ENCODE measurements at regions not wholly inside any gene's neighbourhood (a gene's known extent, or its start where the extent isn't known, plus 50 kb on each side); places are given as distances from the start of the nearest gene placed in this dataset.

DNA sequence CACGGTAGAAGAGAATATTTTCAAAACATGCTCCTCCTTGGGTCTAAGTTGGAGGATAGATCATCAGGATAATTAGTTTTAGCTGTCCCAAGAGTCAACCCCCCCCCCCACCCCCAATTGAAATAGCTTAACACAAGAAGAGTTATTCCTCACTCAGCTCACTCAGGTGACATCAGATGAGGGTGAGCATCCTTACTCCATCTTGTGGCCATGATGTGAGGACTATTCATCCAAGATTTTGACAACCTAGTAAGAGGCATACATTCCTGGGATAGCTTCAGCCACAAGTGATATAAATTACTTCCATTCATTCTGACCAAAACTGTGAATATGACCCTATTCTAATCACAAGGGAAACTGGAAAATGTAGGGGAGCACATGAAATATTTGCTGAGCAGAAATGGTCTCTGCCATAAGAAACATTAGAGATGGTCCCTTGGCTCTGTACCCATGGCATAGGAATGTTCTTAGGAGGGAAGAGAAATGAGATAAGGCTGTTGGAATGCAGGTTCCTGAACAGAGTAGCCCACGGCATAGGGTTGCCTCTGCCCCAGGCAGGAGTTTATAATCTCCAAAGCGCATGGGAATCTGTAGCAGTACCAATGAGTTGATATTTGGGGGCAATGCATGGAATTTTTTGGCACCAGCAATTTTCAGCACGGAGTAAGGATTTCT is 257.2 kb downstream of the CYRIA start:
- DNase-seq: no peak

DNA sequence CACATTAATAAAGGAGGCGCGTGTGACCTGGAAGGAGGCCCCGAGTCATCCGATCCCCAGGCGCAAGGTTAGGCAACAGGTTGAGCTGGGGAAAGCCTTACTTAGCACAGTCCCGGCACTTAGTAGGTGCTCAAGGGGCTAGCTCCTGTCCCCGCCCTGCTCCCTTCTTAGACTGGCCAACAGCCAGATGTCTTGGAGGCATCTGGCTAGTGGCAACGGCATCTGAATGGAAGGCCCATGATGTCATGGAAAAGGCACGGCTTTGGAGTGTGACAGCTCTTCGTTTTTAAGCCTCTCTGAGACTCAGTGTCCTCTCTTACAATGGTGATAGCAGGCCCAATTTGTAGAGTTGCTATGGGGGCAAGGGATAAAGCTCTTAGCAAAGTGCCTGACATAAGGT is 258.3 kb downstream of the CYRIA start:
- DNase-seq: no peak

DNA sequence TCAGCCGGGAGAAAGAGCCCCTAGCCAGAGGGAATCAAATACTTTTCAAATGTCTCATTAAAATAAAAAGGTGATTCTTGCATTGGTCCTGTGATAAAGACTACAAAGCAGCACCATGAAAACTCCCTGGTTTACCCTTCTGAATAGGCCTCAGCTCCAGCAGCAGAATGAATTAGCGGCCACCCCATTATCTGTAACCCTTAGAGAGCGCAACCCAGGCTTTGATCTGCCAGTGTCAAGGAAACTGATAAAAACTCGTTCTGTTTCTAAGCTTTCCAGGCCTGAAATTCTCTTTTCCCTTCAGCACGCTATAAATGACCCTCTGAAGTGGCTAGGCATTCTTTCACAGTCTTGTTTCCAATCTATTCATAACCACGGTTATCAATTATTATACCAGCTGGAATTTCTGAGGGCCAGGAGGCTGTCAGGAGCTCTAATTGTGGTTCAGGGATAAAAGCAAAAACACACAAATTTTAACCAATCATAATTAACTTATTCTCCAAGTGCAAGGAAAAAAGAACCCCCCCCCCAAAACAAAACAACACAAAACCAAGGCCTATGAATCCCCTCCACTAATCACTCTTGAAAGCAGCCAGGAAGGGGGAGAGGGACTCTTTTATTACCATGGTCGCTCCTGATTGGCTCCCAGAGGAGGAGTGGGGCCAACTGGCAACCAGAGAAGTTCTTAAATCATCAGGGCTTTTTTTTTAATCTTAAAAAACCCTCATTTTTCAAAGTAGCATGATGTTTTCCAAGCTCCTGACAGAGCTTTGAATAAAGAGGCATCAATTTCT is 258.9 kb downstream of the CYRIA start:
- DNase-seq: no peak

DNA sequence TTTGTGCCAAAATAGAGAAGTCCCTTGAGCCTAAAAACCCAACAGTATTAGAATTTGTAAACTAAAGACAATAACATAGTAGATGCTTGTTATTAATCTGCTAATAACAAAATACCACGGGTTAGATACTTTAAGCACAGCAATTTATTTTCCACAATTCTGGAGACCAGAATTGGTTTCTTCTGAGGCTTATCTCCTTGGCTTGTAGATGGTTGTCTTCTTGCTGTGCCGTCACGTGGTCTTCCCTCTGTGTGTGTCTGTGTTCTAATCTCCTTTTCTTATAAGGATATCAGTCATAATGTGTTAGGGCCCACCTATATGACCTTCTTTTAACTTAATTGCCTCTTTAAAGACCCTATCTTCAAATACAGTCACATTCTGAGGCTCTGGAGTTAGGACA is 260.1 kb downstream of the CYRIA start:
- DNase-seq: no peak

DNA sequence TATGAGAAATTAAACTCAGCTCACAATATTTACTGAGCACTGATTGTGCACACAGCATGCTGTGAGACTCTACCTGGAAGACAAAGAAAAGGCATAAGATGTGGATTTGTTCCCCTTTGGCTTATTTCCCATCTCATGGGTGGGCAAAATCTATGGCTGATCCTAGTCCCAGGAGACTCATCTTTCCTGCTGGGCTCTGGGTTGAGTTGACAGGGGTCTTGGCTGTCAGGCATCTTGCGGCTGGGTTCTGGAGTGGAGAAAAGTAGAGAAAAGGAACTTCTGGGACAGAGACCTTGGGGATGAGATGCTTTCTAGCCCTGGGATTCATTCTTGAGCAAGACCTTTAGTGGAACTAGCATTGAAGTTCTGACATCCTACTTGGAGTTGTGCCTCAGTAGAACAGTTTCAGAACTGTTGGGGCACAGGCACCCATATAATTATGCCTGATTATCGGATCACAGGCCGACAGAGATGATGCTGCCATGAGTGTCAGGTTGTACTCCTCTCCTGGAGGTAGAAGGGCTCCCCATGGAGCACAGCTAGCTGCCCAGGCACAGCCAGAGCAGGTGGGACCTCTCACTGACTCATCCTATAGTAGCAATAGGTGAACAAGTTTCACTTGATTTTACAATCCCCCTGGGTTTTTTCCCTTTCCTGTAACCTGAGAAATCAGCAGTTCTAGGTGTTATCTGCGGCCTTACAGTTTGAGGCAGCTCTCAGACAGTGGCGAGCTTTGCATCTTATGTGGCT is 260.9 kb downstream of the CYRIA start:
- no peak for DNase-seq

DNA sequence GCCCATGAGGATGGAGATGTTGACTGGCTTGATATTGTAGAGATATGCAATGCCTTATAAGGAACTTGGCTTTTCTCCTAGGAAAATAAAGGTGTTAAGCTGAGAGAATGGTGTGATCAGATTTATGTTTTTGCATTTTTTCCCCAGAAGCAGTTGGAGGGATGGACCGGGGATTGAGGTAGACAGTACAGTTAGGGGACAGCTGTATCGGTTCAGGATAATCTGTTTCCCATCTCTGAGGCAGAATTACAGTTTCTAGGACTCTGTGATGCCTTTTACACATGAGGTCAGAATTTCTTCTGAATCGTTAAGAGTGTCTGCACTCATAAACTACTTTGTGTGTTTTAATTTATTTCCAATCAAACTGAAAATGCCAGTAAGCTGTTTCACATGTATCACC is 261.5 kb downstream of the CYRIA start:
- DNase-seq: no peak

DNA sequence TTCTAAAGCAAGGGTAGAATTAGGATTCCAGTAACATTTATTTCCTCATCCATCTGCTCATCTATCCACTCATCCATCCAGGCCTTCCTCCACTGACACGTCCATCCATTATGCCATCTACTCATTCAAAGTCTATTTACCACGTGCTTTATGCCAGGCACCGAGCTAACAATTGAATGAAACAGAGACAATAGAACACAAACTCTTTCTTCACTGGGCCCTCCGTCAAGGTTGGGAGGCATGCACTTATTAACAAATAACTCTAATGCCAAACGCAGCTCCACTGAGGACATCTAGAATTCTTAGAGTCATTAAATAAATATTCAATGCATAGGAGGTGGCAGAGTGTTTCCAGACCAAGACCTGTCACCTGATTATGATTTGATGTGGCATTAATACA is 262.7 kb downstream of the CYRIA start:
- DNase-seq: no peak

DNA sequence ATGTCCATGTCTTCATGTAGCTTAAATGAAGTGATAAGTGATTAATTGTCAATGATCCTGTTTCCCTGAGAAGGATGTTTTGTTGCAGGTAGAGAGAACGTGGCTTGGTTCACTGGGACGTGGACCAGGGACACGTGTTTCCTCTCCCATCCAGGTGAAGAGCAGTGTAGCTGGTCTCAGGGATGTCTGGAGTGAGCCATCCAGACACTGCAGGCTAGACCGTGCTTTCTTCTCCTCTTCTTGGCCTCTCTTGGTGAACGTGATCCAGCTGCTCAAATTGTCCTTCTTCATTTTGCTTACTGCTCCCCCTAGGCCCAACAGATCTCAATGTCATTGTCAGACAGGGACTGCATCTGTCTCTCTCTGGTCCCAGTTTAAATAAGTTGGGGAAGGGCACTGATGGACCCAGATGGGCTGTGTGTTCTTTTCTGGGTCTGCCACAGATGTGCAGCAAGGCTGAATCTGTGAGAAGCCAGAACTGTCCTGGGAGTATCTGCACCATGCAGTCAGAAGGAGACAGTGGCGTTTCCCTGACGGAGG is 263.8 kb downstream of the CYRIA start:
- DNase-seq: no peak

DNA sequence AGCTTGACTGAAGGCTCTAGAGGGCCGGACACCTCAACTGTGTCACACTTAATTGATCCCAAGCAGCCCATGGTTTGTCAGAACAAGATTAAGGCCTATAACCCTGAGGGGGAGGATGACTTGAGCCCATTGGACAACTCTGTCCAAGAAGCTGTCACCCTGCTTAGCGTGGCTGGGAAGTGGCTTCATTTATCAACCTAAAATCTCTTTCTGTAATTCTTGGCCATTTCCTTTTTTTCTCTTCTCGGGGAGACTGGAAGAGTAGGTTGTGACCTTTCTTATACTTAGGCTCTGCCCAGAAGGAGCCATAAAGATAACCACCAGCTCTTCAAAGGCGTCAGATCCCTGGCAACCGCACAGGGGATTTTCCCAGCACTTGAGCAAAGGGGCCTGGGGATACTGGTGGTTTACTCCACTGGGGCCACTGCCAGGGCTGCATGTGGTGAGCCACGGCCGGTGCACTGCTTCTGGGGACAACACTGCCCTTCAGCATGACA is 265.5 kb downstream of the CYRIA start:
- DNase-seq: no peak

DNA sequence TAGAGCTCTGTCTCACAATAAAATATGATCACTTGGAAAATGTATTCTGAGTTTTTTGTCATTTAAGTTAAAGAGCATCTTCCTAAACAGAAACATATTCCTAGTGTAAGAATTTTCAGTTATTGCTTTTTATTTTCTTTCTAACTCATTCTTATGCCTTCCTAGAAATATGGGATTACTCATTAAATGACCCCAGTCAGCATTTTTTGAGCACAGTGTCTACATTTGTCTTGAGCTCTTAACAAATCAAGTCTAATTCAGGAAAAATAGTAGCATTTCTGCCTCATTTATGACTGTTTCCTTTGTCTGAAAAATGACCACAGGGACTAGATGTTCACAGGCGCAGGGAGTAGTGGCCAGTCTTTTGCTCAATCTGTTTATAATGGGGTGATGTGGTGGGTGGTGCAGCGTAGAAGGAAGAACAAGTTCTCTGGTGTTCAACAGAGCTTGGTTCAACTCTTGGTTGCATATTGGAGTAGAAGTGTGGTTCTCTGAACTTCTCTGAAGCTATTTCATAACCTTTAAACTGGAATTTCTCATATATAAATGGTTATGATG is 267.1 kb downstream of the CYRIA start:
- DNase-seq: no peak

DNA sequence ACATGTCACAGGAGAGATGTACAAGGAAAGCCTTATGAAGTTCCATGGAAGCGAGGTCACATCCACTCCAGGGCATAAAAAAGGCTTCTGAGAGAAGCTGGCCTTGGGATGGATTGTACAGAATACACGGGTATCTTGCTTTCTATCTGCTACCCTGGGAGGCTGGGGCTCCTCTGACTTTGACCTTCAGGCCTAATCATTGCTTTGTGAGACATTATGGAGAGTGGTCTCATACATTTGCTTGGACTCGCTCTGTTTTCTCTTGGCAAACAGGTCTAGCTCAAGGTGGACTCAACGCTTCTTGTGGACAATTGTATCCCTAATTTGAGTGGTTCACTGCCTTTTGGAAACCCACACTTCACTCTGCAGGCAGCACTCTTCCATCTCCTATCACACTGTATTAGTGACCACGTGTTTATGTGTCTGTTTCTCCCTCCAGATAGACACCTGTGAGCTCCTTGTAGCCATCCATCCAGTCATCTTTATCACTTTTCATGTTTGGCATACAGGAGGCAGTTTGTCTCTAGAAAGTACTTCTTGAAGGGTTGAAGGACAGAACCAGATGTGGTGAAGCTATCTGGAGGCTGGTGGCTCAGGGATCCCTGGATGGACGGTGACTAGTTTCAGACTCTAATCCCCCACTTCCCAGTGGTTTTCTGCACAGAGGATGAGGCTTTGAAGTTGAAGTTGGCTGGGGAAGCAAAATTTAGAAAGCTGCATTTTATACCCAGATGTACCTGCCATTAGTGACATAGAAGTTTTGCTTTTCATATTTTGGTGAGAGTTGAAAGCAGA is 267.8 kb downstream of the CYRIA start:
- no peak for DNase-seq

DNA sequence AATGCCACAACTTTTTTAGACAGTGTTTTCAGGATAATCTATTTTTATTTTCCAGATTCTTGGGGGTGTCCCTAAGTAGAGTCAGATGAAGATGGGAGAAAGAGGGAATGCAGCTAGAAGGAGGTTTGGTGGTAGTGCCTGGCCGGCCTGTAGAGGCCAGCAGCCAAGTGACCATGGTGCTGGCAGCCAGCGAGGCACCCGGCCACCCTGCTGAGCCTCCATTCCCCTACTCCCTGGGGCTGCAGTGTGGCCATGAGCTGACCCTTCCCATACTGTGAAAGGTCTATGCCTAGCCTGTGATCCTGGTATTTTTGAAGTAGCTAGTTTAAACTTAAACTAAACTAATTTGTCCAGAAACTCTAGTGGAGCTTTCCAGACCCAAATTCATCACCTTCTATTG is 268.6 kb downstream of the CYRIA start:
- DNase-seq: no peak

DNA sequence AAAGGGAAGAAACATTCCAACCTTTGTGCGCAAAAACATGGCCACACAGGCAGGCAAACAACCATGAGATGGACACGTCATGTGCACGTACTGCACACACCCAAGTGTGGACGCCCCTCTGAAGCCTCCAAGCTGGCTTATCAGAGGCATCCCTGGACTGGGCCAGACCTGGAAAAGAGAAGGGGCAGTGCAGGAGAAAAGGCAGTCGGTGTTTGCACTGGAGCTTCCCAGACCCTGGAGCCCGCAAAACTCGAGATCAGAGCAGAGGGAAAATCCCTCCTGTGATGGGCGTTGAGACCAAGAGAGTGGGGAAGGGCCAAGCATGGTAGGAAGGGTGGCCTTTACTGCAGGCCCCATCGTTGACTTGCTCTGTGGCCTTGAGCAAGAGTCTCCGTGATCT is 269.5 kb downstream of the CYRIA start:
- DNase-seq: no peak

DNA sequence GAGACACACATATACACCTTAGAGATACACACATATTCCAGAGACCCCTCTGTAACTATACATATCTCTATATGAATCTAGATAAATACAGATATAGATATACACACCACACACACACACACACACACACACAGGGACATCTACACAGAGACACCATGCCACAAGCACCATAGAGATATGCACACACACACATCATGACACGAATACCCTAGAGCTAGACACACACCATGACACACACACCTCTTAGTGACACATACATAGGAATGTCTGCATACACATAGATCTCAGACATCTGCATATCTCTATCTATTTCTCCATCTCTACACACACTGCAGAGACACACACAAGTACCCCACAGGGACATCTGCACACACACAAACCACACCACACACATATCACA is 270.0 kb downstream of the CYRIA start:
- DNase-seq: no peak

DNA sequence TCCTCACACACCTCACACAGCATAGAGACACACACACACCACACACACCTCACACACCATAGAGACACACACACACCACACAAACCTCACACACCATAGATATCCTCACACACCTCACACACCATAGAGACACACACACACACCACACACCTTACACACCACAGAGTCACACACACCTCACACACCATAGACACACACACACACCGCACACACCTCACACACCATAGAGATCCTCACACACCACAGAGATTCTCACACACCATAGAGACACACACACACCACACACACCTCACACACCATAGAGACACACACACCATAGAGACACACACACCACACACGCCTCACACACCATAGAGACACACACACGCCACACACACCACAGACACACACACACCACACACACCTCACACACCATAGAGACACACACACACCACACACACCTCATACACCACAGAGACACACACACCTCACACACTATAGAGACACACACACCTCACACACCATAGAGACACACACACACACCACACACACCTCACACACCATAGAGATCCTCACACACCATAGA is 270.6 kb downstream of the CYRIA start:
- DNase-seq: no peak

DNA sequence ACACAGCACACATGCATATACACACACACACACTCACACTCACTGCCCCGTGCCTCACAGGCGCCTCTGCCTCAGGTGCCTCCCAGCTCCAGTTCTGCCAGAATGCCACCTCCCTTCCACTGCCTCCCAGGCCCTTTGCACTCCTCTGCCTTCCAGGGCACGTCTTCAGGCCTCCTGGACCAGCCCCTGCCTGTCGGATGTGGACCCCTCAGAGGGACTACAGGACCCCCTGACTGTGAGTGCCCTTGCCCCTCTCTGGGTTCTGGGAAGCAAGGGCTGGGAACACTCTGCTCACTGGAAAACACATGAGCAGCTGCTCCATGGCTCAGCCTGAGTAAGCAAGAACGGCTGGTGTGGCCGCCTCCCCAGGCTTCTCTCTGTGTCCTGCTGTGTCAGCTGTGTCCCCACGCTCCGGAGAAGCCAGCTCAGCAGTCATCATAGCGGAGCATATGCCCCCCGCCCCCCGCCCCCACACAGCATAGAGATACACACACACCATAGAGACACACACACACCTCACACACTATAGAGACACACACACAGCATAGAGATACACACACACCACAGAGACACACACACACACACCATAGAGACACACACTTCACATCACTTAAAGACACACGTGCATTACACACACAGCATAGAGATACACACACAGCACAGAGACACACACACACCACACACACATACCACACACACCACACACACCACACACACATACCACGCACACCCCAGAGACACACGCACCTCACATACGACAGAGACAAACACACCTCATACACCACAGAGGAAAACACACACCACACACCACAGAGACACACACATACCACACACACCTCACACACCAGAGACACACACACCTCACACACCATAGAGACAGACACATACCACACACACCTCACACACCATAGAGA is 271.3 kb downstream of the CYRIA start:
- DNase-seq: no peak

DNA sequence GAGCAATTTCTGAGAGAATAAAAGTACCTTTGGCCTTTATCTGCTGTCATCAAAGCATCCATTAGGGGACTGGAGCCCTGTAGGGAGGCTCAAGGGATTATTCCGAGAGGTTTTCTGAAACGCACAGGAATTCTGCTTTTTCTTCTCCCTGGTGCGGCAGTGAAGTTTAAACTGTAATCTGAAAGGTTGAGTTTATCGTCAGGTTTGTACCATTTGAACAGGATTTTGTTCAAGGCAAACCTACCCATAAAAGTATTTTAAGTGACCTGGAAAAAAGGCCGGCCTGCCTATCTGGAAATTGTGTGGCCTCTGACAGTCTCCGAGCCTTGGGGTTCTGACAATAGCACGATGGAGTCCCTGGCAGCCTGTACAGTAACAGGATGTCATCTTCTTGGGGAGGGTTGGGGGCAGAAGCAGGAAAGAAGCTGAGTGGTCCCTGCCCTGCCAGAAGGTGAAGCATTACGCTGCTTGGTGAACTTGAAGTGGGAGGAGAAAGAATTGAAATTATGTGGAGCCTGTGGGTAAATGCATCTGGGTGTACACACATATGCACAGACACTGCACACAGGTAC is 272.0 kb downstream of the CYRIA start:
- no peak for DNase-seq

DNA sequence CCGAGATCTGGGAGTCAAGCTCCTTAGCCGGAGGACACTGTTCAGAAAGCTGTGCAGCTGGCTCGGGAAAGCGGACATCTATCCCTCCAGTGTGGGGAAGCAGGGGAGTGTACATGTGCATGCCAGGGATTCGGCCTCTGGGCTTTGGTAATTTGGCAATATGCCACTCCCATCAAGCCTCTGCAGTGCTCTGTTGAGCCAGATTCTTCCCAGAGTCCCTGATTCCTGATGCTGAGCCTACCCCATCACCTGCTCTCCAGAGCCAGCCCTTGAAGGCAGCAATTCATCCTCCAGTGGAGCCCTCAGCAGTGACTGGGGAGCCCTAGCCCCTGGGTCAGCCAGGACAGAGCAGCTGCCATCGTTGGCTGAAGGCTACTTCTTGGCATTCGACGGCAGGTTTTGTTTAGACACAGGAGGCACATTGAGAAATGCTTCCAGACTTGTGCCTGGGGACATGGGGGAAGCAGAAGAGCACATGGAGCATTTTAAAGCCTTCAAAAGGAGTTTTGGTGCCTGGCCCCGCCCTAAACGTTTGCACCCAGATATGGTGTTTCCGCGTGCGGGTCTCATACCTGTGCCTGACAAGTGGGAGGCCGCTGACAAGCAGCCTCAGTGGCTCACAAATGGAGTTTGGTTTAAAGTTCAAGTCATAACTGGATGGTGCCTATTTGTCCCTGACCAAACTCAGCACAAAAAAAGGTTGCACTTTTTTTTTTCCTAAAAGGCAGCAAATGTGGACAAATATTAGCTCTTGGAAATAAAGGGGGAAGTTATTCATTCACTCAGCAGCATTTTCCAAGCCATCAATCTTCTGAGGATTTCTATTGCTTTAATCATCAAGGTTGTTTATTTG is 272.8 kb downstream of the CYRIA start:
- no peak for DNase-seq

DNA sequence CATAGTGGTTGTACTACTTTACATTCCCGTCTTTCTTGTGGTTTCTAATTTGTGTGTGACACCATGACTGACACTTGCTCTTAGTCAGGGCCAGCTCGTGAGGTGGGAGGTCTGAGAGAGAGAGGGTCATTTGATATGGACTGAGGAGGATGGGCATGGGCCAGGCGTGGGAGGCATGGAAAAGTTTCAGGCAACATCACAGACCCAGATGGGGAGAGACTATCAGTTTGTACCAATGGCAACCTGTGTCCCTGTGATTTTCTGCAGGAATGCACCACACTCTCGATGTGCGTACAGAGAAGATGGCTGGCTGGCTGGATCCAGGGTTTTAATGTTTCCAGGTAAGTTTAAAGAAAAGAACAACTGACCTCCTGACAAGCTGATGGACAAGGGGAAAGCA is 273.6 kb downstream of the CYRIA start:
- DNase-seq: no peak

DNA sequence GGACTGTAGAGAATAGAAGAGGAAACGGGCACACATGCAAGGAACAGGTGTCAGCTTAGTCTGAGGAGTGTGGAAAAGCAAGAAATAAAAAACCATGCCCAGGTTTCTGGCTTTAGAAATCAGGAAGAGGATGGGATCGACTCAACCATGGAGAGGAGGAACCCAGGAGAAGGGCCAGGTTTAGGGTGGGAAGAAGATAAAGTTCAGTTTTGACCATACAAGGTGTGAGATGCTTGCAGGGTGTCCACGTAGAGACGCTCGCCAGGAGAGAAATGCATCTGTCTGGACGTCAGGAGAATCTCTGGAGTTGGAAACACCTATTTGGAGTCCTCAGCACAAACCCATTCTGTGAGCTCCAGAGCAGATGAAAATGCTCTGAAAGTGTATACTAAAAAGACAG is 275.1 kb downstream of the CYRIA start:
- no peak for DNase-seq
